EL (cell line): ENCODE measurements at regions not wholly inside any gene's neighbourhood (a gene's known extent, or its start where the extent isn't known, plus 50 kb on each side); places are given as distances from the start of the nearest gene placed in this dataset.

Experiments
- DNase-seq: peaks from one replicate; pipeline ENCODE4 v3.0.0-alpha.2; 2016

DNA sequence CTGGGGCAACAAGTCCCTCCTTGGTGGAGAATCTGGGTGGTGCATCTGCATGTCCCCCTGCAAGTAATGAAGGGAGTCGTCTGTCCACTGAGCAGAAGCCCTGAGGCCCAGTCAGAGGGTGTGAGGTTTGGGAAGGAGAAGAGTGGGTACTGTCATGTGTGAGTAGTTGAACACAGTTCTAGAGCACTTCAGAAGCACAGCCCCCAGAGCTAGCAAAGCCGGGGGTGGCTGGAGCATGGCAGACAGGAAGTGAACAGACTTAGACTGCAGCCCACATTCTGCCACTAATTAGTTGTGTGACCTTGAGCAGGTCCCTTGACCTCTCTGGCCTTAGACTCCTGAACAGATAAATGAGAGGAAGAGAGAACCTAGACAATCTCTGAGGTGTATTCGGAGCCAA is 207.6 kb downstream of the UACA start:
- no peak for DNase-seq

GRCh38 chr15:70547846-70548487 is 215.4 kb downstream of the UACA start:
- DNase-seq = no peak

DNA sequence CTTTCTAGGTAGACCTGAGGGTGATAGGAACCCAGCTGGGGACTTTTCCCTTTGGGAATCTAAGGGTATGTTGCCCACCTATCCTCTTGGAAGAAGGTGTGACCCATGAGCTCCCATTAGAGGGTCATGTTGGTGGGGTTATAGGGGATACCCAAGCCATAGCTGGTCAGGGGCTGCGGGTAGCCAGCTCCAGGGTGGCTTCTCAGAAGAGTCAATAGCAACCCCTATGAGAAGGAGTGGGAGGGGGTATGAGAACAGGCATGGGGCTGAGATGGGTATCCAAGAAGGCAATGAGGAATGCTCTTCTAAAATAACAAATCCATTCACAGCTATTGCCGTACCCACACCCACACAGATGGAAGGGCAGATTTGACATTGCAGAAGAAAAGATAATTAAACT is 217.8 kb downstream of the UACA start:
- DNase-seq = no peak

- no peak for DNase-seq
Measured at GRCh38 chr15:70541511-70541910, 221.8 kb downstream of the UACA start.

GRCh38 chr15:70539912-70540530 is 223.3 kb downstream of the UACA start:
- no peak for DNase-seq

DNA sequence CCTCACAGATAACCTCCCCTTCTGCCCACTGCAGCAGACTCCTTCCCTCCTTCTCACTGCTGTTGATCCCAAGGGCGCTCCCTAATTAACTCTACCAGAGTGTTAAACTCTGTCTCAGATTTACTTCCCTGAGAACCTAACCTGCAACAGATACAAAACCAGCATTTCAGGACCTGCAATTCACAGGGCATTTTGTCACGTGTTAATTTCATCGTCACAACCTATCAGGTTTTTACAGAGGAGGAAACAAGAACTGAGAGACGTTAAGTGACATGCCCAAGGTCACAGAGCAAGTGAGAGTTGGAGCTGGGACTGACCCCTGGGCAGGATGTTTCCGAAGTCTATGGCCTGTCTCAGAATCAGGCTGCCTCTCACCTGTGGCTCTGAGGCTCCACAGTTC is 223.9 kb downstream of the UACA start:
- no peak for DNase-seq

DNA sequence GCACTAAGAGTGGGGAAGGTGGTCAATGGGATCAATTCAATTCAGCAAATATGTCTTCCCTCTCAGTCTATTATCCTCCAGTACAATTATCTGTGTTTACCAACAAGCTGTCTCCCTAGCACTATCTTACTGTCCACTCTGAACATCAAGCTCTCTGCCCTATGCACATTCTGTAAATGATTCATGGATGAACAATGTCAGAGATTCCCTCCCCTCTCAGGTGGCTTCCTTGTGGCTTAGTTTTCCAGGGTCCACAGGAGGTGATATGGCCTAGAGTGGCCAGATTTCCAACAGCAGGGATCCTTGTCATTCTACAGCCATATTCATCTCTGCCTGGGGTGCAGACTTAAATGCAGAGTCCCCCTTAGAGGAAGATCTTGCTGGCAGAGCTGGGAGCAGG is 225.1 kb downstream of the UACA start:
- DNase-seq = peak; percentile 28

DNA sequence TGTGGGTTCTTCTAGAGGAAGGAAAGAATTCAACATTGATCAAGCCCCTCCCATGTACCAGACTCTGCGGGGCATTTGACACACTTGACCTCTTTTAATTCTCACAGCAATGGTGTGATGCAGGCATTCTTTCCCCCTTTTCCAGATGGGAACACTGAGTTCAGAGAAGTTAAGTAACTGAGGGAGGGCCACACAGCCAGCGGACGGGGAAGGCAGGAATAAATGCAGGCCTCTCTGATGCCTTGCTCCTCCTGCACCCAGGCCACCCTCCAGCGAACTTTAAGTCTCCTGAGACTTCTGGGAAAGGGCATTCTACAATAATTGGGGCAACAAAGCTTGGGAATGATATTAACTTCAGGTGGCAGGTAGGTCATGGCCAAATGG is 227.4 kb downstream of the UACA start:
- no peak for DNase-seq

GRCh38 chr15:70535071-70535954 is 228.0 kb downstream of the UACA start:
- no peak for DNase-seq

DNA sequence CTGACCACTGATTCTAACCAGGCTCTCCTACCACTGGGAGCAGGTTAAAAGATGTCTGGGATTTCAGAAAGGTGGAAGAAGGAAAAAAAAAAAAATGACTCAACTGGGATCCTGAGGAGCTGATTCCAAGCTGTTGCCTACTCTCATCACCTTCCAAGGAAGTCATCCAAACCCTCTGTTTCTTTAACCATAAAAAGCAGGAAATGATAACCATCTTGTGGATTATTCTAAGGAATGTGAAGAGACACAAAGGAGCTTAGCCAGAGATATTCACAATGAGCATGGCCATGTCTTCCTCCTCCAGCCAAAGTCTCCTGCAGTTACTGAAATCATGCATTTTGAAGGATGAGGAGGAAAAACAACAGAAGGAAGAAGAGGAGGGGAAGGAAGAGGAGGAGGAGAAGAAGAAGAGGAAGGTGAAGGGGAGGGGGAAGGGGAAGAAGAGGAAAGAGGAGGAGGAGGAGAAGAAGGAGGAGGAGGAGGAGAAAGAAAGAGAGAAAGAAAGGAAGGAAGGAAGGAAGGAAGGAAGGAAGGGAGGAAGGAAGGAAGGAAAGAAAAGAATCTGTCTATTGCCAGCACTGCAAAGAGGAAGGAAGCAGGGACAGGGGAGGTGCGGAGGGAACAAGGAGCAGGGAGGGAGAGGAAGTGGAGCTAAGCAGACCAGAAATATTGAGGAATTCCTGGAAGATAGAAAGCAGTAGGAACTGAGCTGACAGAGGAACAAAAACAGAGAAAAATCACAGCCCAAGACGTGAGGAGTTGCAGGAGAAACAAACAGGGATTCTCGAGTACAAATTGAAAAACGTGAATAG is 229.2 kb downstream of the UACA start:
- peak; percentile 38 for DNase-seq

DNA sequence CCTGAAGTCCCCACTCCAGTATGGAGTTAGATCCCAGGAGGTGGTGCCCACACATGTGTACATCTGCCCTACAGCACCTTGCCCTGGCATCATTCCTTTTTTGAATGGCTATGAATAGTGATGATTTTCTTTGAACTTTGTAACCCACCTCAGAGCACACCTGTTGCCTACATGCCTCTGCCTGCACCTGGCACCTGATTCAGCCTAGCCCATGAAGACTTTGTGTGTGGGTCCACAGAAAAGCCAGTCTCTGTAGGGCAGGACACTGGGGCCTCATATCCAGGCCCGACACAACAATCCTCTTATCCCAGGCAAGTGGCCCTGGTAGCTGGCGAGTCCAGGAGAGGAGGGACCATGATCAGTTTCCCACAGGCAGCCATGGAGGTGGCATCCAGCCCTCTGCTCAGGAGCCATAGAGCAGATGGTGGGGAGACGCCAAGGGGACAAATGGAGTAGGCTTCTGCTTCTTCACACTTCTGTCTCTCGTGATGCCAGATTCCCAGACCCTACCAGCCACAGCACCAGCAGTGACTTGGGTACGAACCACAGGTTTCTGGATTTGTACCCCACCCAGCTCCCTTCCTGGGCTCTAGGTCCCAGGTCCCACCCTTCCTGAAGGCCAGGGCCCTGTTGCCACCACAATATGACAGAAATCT is 230.7 kb downstream of the UACA start:
- no peak for DNase-seq

- no peak for DNase-seq
Measured at GRCh38 chr15:70531576-70531975, 231.8 kb downstream of the UACA start.

- no peak for DNase-seq
Measured at GRCh38 chr15:70530906-70531305, 232.5 kb downstream of the UACA start.

DNA sequence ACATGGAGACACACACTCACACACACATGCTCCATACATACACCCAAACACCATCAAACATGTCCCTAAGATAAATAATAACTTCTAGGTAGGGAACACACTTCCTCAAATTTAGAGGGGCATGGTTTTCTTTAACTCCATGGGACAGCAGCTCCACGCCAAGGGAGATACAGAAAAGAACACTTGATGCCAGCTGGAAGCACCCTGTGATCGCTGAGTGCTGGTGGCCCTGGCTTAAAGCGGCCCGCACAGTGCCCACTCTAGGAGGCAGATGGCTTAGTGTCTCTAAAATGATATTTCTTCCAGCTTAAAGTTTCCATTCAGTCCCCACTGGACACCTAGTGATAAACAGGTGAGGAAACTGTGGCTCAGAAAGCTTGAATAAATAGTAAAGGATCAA is 232.9 kb downstream of the UACA start:
- DNase-seq = no peak

DNA sequence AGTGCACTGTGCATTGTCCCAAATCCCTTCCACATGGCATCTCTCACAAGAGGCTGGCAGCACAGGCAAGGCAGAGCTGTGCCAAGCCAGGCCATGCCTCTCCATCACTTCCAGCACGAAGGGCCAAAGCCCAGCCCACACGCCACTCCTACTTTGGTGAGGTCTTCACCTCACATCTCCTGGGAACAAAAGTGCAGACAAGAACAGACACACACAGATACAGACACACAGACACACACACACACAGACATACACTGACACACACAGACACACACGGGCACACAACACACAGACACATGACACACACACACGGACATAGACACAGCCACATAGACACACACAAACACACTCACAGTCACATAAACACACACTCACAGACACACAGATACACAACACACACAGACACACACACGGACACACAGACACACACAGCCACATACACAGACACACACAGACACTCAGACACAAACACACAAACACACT is 233.3 kb downstream of the UACA start:
- no peak for DNase-seq

DNA sequence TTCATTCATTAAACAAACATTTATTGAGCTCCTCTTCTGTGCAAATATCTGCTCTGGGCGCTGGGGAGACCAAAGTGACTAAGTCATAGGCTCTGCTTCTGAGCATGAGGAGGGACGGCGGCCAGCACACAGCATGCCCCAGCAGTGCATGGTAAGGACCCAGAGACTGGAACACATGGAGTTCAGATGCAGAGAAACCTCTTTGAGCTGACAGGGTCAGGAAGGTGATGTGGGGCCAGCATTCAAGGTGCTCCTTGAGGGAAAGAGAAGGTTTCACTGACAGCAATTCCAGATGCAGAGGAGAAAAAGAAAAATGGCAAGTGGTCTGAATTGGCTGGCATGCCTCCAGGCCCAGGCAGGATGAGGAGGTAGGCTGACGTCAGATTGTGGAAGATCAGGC is 234.5 kb downstream of the UACA start:
- DNase-seq = no peak

GRCh38 chr15:70528270-70528706 is 235.1 kb downstream of the UACA start:
- DNase-seq = peak; percentile 30

DNA sequence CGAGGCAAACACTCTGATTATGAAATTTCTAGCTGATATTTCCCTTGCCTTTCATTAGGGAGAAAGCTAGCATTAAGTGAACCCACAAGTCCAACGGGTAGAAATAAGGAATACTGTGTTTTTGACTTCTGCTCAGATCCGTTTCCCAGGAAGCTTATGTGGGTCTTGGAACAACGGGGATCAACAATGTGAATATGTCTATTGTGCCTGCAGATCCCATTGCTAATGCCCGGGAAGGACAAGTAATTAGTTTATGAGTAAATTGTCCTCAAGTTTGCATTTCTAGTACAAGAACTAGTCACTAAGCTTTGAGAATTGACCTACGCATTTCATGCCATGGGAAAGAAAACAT is 236.4 kb downstream of the UACA start:
- DNase-seq = no peak

DNA sequence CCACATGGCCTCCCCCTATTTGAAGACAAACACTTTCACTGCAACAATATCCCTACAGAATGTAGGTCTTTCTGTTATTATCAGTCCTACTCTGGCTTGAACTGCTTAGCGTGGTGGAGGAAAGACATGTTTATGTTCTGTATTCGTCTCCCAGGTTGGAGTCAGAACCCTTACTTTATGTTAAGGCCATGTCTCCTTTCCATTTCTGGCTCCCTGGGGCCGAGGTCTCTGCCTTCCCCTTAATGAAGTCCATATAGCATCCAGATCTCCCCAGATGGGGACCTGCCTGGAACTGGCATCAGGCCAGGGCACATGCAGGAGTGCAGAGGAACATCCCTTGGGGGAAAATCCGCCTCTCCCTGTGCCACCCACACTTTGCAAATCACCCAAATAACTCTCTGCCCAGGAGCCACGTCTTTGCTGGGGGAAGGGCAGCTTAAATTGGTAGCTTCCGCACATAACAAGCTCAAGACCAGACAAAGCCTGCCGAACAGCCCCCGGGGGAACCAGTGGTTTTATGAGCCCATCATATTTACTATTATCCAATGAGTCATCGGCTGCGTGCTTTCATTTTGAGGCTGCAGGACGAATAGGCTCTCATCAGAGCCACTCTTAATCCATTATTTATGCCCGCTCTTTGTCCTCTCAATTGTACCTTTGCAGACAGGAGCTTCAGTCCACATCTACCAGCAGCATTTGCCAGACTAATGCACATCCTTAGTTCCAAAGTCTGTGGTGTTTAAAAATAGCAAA is 237.0 kb downstream of the UACA start:
- peak; percentile 91 for DNase-seq

DNA sequence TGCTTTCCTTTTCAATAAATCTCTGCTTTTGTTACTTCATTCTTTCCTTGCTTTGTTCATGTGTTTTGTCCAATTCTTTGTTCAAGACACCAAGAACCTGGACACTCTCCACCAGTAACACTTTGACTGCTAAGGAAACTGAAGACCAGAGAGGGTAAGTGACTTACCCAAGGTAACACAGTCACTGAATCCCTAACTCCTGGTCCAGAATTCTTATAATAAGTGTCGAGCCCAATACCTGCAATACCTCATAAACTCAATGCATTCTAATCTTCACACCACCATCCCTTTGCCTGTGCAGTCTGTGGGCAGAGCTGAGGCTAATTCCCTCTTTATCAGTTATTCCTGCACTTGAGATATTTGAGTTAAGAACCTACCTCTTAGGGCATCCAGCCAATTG is 237.8 kb downstream of the UACA start:
- DNase-seq = no peak

DNA sequence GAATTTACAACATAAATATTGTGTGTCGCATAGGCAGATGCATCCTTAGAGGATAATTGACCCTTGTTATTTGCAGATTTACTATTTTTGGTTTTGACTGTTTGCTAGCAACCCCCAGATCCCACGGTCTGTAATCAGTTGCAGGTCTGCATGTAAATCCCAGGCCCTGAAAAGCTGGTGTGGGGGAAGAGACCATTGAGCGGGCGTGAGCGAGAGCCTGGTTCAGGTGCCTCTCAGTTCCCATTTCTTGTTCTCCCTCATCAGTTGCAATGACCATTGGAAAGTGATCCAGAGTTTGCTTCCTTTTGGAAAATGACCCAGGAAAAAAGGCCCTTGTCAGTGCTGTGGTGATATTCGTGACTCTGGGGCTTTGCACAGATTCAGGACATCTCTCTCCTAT is 238.9 kb downstream of the UACA start:
- no peak for DNase-seq

DNA sequence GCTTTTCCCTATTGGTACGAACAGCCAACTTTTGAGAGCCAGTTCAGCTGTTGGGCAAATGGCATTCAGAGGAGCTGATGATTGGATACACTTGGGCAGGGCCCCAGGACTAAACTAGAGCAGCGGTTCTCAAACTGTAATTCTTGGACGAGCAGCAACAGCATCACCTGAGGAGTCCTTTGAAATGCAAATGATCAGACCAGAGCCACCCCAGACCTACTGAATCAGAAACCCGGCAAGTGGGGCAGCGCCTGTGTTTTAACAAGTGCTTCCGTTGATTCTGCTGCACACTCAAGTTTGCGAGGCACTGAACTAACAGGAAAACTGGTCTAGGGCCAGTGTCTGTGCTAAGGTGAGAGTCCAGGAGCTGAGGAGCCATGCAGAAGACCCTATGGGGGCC is 239.7 kb downstream of the UACA start:
- no peak for DNase-seq
